ENCODE measurements at regions not wholly inside any gene's neighbourhood (a gene's known extent, or its start where the extent isn't known, plus 50 kb on each side); places are given as distances from the start of the nearest gene placed in this dataset.
"Not testable (repeated sequence)": the region's sequence is repeated elsewhere in the genome, so short reads cannot be mapped to it uniquely, and the experiment has no call there.

DNA sequence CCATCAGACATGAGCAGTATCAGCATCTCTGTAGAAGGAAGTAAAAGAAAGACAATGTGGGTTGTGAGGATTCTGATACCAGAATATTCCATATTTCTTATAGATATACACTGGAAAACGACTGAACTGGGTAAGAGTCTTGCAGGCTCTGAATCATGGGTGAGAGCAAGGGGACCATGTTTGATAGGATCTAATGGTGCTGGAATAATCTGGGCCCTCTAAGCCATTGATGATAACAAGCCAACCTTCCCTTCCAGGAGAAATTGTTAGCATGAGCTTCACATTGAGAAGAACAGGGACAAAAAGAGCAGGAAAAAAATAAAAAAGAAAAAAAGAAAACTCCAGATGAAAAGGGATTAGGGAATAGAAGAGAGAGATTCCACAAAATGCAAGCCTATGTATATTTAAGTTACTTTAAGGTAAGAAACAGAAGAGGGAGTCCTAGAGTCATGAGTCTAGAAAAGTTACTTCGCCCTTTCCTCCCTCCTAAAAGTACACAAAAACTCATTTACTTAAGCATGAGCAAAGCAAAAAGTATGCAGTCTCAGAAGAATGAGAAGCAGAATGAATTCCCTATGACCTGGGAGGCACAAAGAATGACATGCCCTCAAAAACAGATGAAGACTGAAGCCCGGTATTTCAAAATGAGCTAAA, 181.9 kb downstream of the TMEM26 start:
- no peaks in the 10 kb centered on the region for H3K27me3 ChIP-seq
- no peak for DNase-seq
- no peak for FAIRE-seq
- no peaks in the 10 kb centered on the region for H3K9me3 ChIP-seq
- H3K4me3 ChIP-seq = no peak overlapping the region
- no peak for TF ChIP-seq CTCF (IDR thresholded peaks at IDR 0.05)
- no peak overlapping the region for H3K27ac ChIP-seq
- H3K36me3 ChIP-seq = no peaks in the 10 kb centered on the region
- peak; percentile 43 to 98 (median 78) for ATAC-seq
- H3K4me1 ChIP-seq = no peaks in the 10 kb centered on the region
- intact Hi-C loops (cut with DNase I) = loop anchor here in 1 of 3 donors (10.0 kb wide), 1 partner anchor 126 kb away; no protein-coding TSS in a partner anchor
- WGBS, 2 donors = 22 to 39% methylated on average over 3 of the region's 3 CpGs

GRCh38 chr10:61263518-61263917, 189.7 kb downstream of the TMEM26 start:
- no peaks in the 10 kb centered on the region for H3K4me1 ChIP-seq
- TF ChIP-seq CTCF (IDR thresholded peaks at IDR 0.05) = no peak
- no peak for ATAC-seq
- H3K4me3 ChIP-seq = no peak overlapping the region
- no peak for DNase-seq
- H3K36me3 ChIP-seq = no peaks in the 10 kb centered on the region
- intact Hi-C loops (cut with DNase I) = no loop called here
- WGBS, 2 donors = 37 to 41% methylated on average over 1 of the region's 1 CpG
- H3K27ac ChIP-seq = no peak overlapping the region
- no peak for FAIRE-seq
- no peaks in the 10 kb centered on the region for H3K27me3 ChIP-seq
- H3K9me3 ChIP-seq = no peaks in the 10 kb centered on the region

GRCh38 chr10:61262486-61263261, 190.5 kb downstream of the TMEM26 start:
- Histone ChIP-seq H3K27me3 (no peaks in the 10 kb centered on the region), H3K4me3 (no peak overlapping the region), H3K36me3 (no peaks in the 10 kb centered on the region), H3K9me3 (no peaks in the 10 kb centered on the region), H3K27ac (no peak overlapping the region), H3K4me1 (no peaks in the 10 kb centered on the region)
- ATAC-seq (peak in 1 of 4 donors; percentile 14), DNase-seq (no peak), FAIRE-seq (no peak)
- intact Hi-C loops (cut with DNase I) = no loop called here
- WGBS, 2 donors = 74 to 89% methylated on average over 3 of the region's 3 CpGs
- no peak for TF ChIP-seq CTCF (IDR thresholded peaks at IDR 0.05)

DNA sequence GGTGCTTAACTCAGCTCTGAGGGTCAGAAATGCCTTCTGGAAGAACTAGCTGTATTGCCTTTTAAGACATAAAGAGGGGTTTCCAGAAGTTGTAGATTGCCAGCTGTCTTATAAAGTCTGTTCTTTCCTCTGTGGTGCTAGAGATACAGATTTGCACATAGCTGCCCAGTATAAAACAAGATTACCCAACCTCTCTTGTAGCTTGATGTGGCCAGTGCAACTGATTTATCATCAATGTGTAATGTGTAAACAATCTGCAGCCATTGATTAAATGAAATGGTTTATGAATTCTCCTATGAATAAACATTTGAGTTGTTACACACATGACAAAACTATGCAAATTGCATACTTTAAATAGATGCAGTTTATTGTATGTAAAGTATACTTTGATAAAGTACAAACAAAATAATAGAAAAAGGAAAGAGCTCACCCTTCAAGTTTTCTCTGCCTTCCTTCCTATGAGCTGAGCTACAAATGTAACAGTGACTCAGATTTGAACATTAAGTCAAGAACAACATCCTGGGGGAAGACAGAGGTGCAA, 195.2 kb downstream of the TMEM26 start:
- no peak overlapping the region for H3K27ac ChIP-seq
- TF ChIP-seq CTCF (IDR thresholded peaks at IDR 0.05) = no peak
- no peaks in the 10 kb centered on the region for H3K9me3 ChIP-seq
- H3K27me3 ChIP-seq = no peaks in the 10 kb centered on the region
- no peaks in the 10 kb centered on the region for H3K4me1 ChIP-seq
- DNase-seq = no peak
- H3K4me3 ChIP-seq = no peak overlapping the region
- ATAC-seq = no peak
- intact Hi-C loops (cut with DNase I) = no loop called here
- FAIRE-seq = no peak
- no peaks in the 10 kb centered on the region for H3K36me3 ChIP-seq

DNA sequence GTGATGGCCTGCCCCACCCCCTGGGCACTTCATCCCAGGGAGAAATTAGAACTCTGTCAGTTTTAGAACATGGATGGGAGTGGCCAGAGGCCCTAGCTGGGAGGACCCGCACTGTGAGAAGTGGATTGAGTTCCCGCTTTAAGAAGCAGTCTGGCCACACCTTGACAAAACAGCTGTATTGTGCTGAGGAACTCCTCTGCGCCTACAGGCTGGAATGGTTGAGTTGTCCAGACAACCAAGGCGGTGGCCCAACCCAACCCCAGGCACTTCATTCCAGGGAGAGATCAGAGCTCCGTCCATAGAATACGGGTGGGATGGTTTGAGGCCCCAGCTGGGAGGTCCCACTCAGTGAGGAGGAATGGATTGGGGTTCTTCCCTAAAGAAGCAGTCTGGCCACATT, 196.0 kb downstream of the TMEM26 start:
- H3K4me1 ChIP-seq = no peaks in the 10 kb centered on the region
- H3K27me3 ChIP-seq = no peaks in the 10 kb centered on the region
- no peak for TF ChIP-seq CTCF (IDR thresholded peaks at IDR 0.05)
- intact Hi-C loops (cut with DNase I) = no loop called here
- no peak overlapping the region for H3K27ac ChIP-seq
- no peaks in the 10 kb centered on the region for H3K9me3 ChIP-seq
- DNase-seq (no peak), ATAC-seq (no peak), FAIRE-seq (no peak)
- no peaks in the 10 kb centered on the region for H3K36me3 ChIP-seq
- WGBS, 2 donors = 95% methylated on average over 6 of the region's 6 CpGs
- H3K4me3 ChIP-seq = no peak overlapping the region

DNA sequence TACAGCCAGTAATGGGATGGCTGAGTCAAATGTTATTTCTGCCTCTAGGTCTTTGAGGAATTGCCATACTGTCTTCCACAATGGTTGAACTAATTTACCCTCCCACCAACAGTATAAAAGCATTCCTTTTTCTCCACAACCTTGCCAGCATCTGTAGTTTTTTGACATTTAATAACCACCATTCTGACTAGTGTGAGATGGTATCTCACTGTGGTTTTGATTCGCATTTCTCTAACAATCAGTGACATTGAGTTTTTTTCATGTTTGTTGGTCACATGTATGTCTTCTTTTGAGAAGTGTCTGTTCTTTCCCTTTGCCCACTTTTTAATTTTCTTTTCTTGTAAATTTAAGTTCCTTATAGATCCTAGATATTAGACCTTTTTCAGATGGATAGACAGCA, 200.9 kb downstream of the TMEM26 start:
- DNase-seq; H3K4me1 ChIP-seq; ATAC-seq; FAIRE-seq; H3K36me3 ChIP-seq; intact Hi-C loops (cut with DNase I); H3K27ac ChIP-seq; H3K4me3 ChIP-seq; H3K9me3 ChIP-seq; H3K27me3 ChIP-seq: not testable (repeated sequence)
- 88 to 100% methylated on average over 1 of the region's 1 CpG for WGBS, 2 donors
